ENCODE measurements at regions not wholly inside any gene's neighbourhood (a gene's known extent, or its start where the extent isn't known, plus 50 kb on each side); places are given as distances from the start of the nearest gene placed in this dataset.

- no peak for TF ChIP-seq CTCF (conservative IDR thresholded peaks at IDR 0.05; ENCODE audit: low read depth, low read length)
- no peak for TF ChIP-seq EZH2 (IDR thresholded peaks at IDR 0.05; ENCODE audit: borderline replicate concordance, low read depth, low read length, poor library complexity, severe bottlenecking)
Measured at GRCh38 chr20:57920971-57921370, 211.2 kb upstream of the PMEPA1 start.
